ENCODE measurements at regions not wholly inside any gene's neighbourhood (a gene's known extent, or its start where the extent isn't known, plus 50 kb on each side); places are given as distances from the start of the nearest gene placed in this dataset.

GRCh38 chr20:56793916-56794315 is 164.8 kb downstream of the TFAP2C start:
- no peaks in the 10 kb centered on the region for H3K27me3 ChIP-seq
- WGBS, 3 donors = 64 to 76% (median 74%) methylated on average over 7 of the region's 7 CpGs
- H3K4me1 ChIP-seq (ENCODE audit: insufficient read depth) = no peaks in the 10 kb centered on the region
- no peak for TF ChIP-seq POLR2A (IDR thresholded peaks at IDR 0.05)
- TF ChIP-seq EP300 (IDR thresholded peaks at IDR 0.05) = no peak
- no peak for TF ChIP-seq CTCF (IDR thresholded peaks at IDR 0.05)
- no peaks in the 10 kb centered on the region for H3K36me3 ChIP-seq
- intact Hi-C loops (cut with DNase I) = no loop called here
- H3K4me3 ChIP-seq = no peak overlapping the region
- no peak for DNase-seq
- H3K27ac ChIP-seq = no peak overlapping the region
- no peaks in the 10 kb centered on the region for H3K9me3 ChIP-seq

- intact Hi-C loops (cut with DNase I) = no loop called here
- no peaks in the 10 kb centered on the region for H3K36me3 ChIP-seq
- no peak for DNase-seq
- H3K4me1 ChIP-seq (ENCODE audit: insufficient read depth) = no peaks in the 10 kb centered on the region
- no peaks in the 10 kb centered on the region for H3K9me3 ChIP-seq
- no peak overlapping the region for H3K4me3 ChIP-seq
- H3K27me3 ChIP-seq = no peaks in the 10 kb centered on the region
- TF ChIP-seq CTCF (IDR thresholded peaks at IDR 0.05) = no peak
- no peak for TF ChIP-seq POLR2A (IDR thresholded peaks at IDR 0.05)
- no peak for TF ChIP-seq EP300 (IDR thresholded peaks at IDR 0.05)
- H3K27ac ChIP-seq = no peak overlapping the region
- 75 to 88% (median 83%) methylated on average over 2 of the region's 2 CpGs for WGBS, 3 donors
These were observed 166.4 kb downstream of the TFAP2C start for GRCh38 chr20:56795492-56795891.

GRCh38 chr20:56796345-56796744 is 167.2 kb downstream of the TFAP2C start:
- intact Hi-C loops (cut with DNase I) = no loop called here
- TF ChIP-seq EP300 (IDR thresholded peaks at IDR 0.05) (no peak), POLR2A (IDR thresholded peaks at IDR 0.05) (no peak), CTCF (IDR thresholded peaks at IDR 0.05) (no peak)
- WGBS, 3 donors = 66 to 79% (median 69%) methylated on average over 3 of the region's 3 CpGs
- Histone ChIP-seq H3K4me1 (ENCODE audit: insufficient read depth) (no peaks in the 10 kb centered on the region), H3K9me3 (no peaks in the 10 kb centered on the region), H3K36me3 (no peaks in the 10 kb centered on the region), H3K4me3 (no peak overlapping the region), H3K27ac (no peak overlapping the region), H3K27me3 (no peaks in the 10 kb centered on the region)
- DNase-seq = no peak

GRCh38 chr20:56797023-56797422 is 167.9 kb downstream of the TFAP2C start:
- Histone ChIP-seq H3K4me3 (no peak overlapping the region), H3K27ac (no peak overlapping the region), H3K9me3 (no peaks in the 10 kb centered on the region), H3K4me1 (ENCODE audit: insufficient read depth) (no peaks in the 10 kb centered on the region), H3K36me3 (no peaks in the 10 kb centered on the region), H3K27me3 (no peaks in the 10 kb centered on the region)
- 64 to 84% (median 73%) methylated on average over 2 of the region's 2 CpGs for WGBS, 3 donors
- intact Hi-C loops (cut with DNase I) = no loop called here
- no peak for TF ChIP-seq EP300 (IDR thresholded peaks at IDR 0.05)
- DNase-seq = no peak

GRCh38 chr20:56798634-56799033 is 169.5 kb downstream of the TFAP2C start:
- Histone ChIP-seq H3K27me3 (no peaks in the 10 kb centered on the region), H3K4me1 (ENCODE audit: insufficient read depth) (no peaks in the 10 kb centered on the region), H3K4me3 (no peak overlapping the region), H3K36me3 (no peaks in the 10 kb centered on the region), H3K27ac (no peak overlapping the region), H3K9me3 (no peaks in the 10 kb centered on the region)
- no peak for TF ChIP-seq CTCF (IDR thresholded peaks at IDR 0.05)
- no peak for TF ChIP-seq EP300 (IDR thresholded peaks at IDR 0.05)
- intact Hi-C loops (cut with DNase I) = no loop called here
- WGBS, 3 donors = 51 to 67% (median 53%) methylated on average over 1 of the region's 1 CpG
- no peak for DNase-seq
